ENCODE measurements at regions not wholly inside any gene's neighbourhood (a gene's known extent, or its start where the extent isn't known, plus 50 kb on each side); places are given as distances from the start of the nearest gene placed in this dataset.

DNA sequence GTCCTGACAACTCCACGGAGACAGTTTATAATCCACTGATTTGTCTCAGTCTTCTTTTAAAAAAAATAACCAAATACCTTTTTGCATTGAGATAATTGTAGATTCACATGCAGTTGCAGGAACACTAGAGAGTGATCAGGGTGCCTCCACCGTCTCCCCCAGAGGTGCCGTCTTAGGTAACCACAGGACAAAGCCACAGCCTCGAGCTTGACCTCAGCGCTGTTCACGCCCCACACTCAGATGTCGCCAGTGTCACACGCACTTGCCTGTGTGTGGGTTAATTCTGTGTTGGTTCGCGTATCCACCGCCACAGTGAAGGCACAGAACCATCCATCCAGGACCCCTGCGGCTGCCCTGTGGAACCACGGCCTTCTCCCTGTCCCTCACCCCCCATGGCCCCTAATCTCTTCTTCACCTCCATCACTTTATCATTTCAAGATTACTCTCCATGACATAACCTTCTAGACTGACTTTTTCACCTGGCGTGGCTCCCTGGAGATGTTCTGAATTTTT is 295.0 kb upstream of the HDAC4 start:
- TF ChIP-seq, protein P1, sequence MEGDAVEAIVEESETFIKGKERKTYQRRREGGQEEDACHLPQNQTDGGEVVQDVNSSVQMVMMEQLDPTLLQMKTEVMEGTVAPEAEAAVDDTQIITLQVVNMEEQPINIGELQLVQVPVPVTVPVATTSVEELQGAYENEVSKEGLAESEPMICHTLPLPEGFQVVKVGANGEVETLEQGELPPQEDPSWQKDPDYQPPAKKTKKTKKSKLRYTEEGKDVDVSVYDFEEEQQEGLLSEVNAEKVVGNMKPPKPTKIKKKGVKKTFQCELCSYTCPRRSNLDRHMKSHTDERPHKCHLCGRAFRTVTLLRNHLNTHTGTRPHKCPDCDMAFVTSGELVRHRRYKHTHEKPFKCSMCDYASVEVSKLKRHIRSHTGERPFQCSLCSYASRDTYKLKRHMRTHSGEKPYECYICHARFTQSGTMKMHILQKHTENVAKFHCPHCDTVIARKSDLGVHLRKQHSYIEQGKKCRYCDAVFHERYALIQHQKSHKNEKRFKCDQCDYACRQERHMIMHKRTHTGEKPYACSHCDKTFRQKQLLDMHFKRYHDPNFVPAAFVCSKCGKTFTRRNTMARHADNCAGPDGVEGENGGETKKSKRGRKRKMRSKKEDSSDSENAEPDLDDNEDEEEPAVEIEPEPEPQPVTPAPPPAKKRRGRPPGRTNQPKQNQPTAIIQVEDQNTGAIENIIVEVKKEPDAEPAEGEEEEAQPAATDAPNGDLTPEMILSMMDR (IDR thresholded peaks at IDR 0.05): no peak
- no peak for TF ChIP-seq POLR2A (IDR thresholded peaks at IDR 0.05)
